Naive thymus-derived CD8-positive, alpha-beta T cell (primary cell): ENCODE measurements at regions not wholly inside any gene's neighbourhood (a gene's known extent, or its start where the extent isn't known, plus 50 kb on each side); places are given as distances from the start of the nearest gene placed in this dataset.

ENCODE experiments used
- ATAC-seq, 2 donors: fragments of 150-1000 bp; cut with Tn5 transposase in 1 of 2; sonication (Bioruptor Pico), chemical (Tn5 transposase) in 1 of 2; 1 replicate in 1 of 2; 2 replicates in 1 of 2; pipeline ENCODE4 v1.10.0; 2021; ENCODE audit warnings: mild to moderate bottlenecking in 2 of 2, moderate library complexity in 2 of 2
- POLR2A ChIA-PET: fragments of 350-600 bp; sonication (Branson Sonifier 250); formaldehyde crosslinking; loops from one replicate; lab custom pipeline; 2021; ENCODE audit warnings: antibody characterized with exemption; lab: Charles Lee
- DNase-seq, 10 donors: peaks; one replicate each; pipeline versions ENCODE4 v3.0.0 to v3.0.0-alpha.2; 2020 to 2022
- H3K27ac Mint-ChIP-seq, 10 donors: one replicate each; pipeline ENCODE4 v1.8.0; 2020 to 2022; ENCODE audit warnings: mild to moderate bottlenecking in 10 of 10, mixed read lengths in 10 of 10, moderate library complexity in 4 of 10, inconsistent platforms in 1 of 10
- H3K27me3 Mint-ChIP-seq, 5 donors: one replicate each; pipeline ENCODE4 v1.8.0; 2021 to 2022; ENCODE audit warnings: mixed read lengths in 5 of 5
- H3K36me3 Mint-ChIP-seq, 3 donors: one replicate each; pipeline ENCODE4 v1.8.0; 2020 to 2022; ENCODE audit warnings: mixed read lengths in 3 of 3, mild to moderate bottlenecking in 2 of 3, inconsistent platforms in 1 of 3
- H3K4me1 Mint-ChIP-seq, 4 donors: one replicate each; pipeline ENCODE4 v1.8.0; 2021 to 2022; ENCODE audit warnings: mixed read lengths in 4 of 4
- H3K4me3 Mint-ChIP-seq, 10 donors: one replicate each; pipeline ENCODE4 v1.8.0; 2020 to 2022; ENCODE audit warnings: mild to moderate bottlenecking in 10 of 10, mixed read lengths in 10 of 10, moderate library complexity in 6 of 10, inconsistent platforms in 1 of 10
- H3K9me3 Mint-ChIP-seq, 9 donors: one replicate each; pipeline ENCODE4 v1.8.0; 2020 to 2022; ENCODE audit warnings: mixed read lengths in 9 of 9, mild to moderate bottlenecking in 3 of 9, inconsistent platforms in 1 of 9, moderate library complexity in 1 of 9

GRCh38 chr9:107221321-107221720 is 61.8 kb upstream of the RAD23B start:
- no peak overlapping the region for H3K27ac Mint-ChIP-seq
- POLR2A ChIA-PET, result no interaction called here
- H3K36me3 Mint-ChIP-seq, result no peaks in the 10 kb centered on the region
- no peak for DNase-seq
- peaks cover 5 to 15% (median 9%) of the 10 kb centered on the region in 5 donors for H3K27me3 Mint-ChIP-seq
- H3K4me3 Mint-ChIP-seq, result no peak overlapping the region
- H3K4me1 Mint-ChIP-seq, result peaks cover 0 to 4% (median 0%) of the 10 kb centered on the region in 4 donors
- peaks cover 0 to 3% (median 0%) of the 10 kb centered on the region in 9 donors for H3K9me3 Mint-ChIP-seq
- no peak for ATAC-seq

DNA sequence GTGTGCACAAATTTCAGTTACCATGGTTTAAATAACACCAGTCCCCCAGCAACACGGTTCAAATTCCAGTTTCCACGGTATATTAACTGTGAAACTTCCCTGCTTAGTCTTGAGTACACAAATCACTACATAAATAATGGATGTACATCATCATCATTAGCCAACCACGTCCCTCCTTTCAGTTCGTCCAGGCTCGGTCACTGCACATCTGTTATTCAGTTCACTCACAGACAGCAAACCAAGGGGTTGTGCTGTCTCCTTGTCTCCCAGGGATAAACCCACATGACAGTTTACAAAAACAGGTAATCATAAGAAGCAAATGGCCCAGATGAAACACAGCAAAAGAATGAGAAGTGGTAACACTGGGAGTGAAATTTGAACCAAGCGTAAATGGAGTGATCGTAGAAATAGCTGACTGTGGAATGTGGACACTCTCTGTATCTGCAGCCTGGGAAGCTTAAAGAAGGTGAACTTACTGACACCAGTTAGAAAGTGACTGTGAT is 61.0 kb upstream of the RAD23B start:
- Mint-ChIP-seq H3K27ac (no peak overlapping the region), H3K4me3 (no peak overlapping the region), H3K4me1 (peaks cover 0 to 4% (median 0%) of the 10 kb centered on the region in 4 donors), H3K27me3 (peaks cover 6 to 17% (median 8%) of the 10 kb centered on the region in 5 donors), H3K9me3 (peaks cover 0 to 3% (median 0%) of the 10 kb centered on the region in 9 donors), H3K36me3 (no peaks in the 10 kb centered on the region)
- ATAC-seq, result no peak
- POLR2A ChIA-PET, result no interaction called here
- DNase-seq, result no peak

DNA sequence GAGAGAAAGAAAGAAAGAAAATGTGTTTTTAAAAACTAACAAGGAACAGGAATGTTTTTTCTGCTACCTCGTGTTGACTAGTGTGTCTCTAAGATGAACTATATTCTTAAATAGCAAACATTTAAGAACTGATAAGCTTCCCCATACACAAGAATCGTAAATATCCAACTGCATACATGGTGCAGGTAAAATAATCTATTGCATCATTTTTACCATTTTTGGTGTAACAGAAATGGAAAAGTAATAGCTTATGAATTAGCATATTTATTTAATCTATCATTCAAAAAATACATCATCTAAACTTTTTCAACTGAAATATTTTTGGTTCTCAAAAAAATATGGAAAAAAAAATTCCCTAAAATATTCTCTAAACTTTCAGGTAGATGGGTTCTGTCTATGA is 59.7 kb upstream of the RAD23B start:
- POLR2A ChIA-PET, result no interaction called here

DNA sequence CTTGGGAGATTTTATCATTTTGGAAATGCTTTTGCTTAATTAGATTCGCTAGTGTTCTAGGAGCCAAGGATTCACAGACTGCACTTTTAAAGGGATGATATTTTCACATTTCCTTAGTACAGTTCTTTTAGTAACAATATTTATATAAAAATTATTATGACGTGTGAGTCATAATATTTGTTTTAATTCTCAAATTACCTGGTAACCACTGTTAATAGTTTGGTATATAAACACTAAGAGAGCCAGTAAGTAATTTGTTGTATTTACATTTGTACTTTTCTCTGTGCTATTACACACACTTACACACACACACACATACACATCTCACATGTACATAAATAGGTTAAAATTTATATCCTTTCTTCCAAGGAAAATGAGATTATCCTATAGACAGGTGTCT is 58.8 kb upstream of the RAD23B start:
- DNase-seq (no peak), ATAC-seq (no peak)
- Mint-ChIP-seq H3K4me3 (no peak overlapping the region), H3K36me3 (no peaks in the 10 kb centered on the region), H3K27me3 (peaks cover 0 to 29% (median 14%) of the 10 kb centered on the region in 5 donors), H3K9me3 (no peaks in the 10 kb centered on the region), H3K27ac (no peak overlapping the region), H3K4me1 (no peaks in the 10 kb centered on the region)
- POLR2A ChIA-PET, result no interaction called here

More for the DNA sequence above, 59.7 kb upstream of the RAD23B start:
- Mint-ChIP-seq H3K9me3 (peaks cover 0 to 3% (median 0%) of the 10 kb centered on the region in 9 donors), H3K4me1 (peaks cover 0 to 4% (median 0%) of the 10 kb centered on the region in 4 donors), H3K27me3 (peaks cover 3 to 26% (median 7%) of the 10 kb centered on the region in 5 donors), H3K4me3 (no peak overlapping the region), H3K27ac (no peak overlapping the region), H3K36me3 (no peaks in the 10 kb centered on the region)
- DNase-seq (no peak), ATAC-seq (no peak)

GRCh38 chr9:107226421-107226820 is 56.7 kb upstream of the RAD23B start:
- Mint-ChIP-seq H3K27ac (no peak overlapping the region), H3K36me3 (no peaks in the 10 kb centered on the region), H3K27me3 (peaks cover 4 to 40% (median 19%) of the 10 kb centered on the region in 5 donors), H3K4me3 (no peak overlapping the region), H3K9me3 (no peaks in the 10 kb centered on the region), H3K4me1 (no peaks in the 10 kb centered on the region)
- POLR2A ChIA-PET, result no interaction called here
- no peak for DNase-seq
- ATAC-seq, result no peak

DNA sequence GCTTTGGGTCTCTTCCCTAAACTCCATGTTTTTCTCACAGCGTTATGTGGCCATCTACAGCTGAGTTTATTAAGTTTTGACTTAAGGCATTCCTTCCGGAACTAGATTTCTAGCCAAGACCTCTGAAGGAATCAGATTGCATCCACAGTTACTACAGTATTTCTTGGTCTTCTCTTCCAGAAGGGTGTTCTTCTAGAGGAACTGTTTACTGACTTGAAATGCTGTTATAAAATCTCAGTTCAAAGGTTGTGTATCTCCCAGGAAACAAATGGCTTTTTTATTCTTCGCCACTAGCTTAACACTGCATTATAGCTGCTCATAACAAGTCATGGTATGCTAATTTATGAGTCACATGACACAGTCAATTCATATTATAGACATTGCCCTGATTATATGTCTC is 55.3 kb upstream of the RAD23B start:
- Mint-ChIP-seq H3K27ac (no peak overlapping the region), H3K27me3 (peaks cover 4 to 43% (median 25%) of the 10 kb centered on the region in 5 donors), H3K9me3 (no peaks in the 10 kb centered on the region), H3K4me3 (no peak overlapping the region), H3K36me3 (no peaks in the 10 kb centered on the region), H3K4me1 (no peaks in the 10 kb centered on the region)
- POLR2A ChIA-PET, result no interaction called here
- no peak for ATAC-seq
- DNase-seq, result no peak

DNA sequence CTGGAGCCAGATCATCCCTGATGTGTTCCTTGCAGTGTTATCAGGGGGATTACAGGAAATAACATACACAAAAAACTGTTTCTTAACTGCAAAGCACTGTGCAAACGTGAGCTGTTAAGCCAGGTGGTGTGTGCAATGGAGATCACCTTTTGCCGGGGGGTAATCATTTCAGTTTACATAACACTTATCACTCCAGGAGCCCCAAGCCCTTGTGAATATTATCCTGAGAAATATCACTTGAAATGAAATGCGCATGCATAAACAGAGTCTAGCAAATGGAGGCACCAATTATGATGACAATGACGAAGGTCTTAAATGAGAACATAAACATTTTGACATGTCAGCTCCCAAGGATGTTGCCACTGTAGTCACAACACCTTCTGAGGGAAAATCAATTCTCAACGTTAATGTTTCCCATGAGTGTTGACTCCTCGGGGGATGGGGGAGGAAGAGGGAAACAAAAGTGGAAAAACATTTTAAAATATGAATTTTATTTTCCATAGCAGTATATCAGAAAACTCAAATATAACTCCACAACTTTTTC is 54.5 kb upstream of the RAD23B start:
- Mint-ChIP-seq H3K36me3 (no peaks in the 10 kb centered on the region), H3K9me3 (no peaks in the 10 kb centered on the region), H3K27ac (no peak overlapping the region), H3K27me3 (peaks cover 4 to 43% (median 25%) of the 10 kb centered on the region in 5 donors), H3K4me1 (no peaks in the 10 kb centered on the region), H3K4me3 (no peak overlapping the region)
- DNase-seq (no peak), ATAC-seq (no peak)
- POLR2A ChIA-PET, result no interaction called here

DNA sequence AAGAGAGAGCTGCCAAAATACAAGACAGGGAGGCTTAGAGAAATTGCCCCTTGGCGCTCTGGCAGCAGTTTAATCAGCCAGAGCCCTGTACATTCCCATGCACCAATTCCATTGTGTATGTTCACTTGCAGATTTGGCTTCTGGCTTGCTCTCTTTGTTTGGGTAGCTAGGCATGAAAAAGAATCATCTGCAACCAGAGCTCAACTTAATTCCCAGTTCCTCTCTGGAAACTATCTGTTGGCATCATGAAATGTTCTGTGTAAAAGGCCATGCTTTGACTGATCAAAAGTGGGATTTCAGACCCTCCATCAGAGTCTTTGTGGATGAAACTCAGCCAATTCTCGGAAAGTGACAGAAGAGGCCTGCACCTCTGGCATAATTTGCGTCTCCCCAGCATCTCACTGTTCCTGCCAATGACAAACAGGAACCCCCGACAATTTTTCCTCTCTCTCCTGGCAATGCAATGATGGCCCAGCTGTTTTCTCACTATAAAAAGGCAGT is 53.8 kb upstream of the RAD23B start:
- DNase-seq, result no peak
- H3K4me3 Mint-ChIP-seq, result no peak overlapping the region
- no peaks in the 10 kb centered on the region for H3K4me1 Mint-ChIP-seq
- H3K27ac Mint-ChIP-seq, result no peak overlapping the region
- POLR2A ChIA-PET, result no interaction called here
- H3K9me3 Mint-ChIP-seq, result no peaks in the 10 kb centered on the region
- peaks cover 4 to 43% (median 25%) of the 10 kb centered on the region in 5 donors for H3K27me3 Mint-ChIP-seq
- H3K36me3 Mint-ChIP-seq, result no peaks in the 10 kb centered on the region
- no peak for ATAC-seq
